Vagina (tissue), 2 donors: ENCODE measurements at regions not wholly inside any gene's neighbourhood (a gene's known extent, or its start where the extent isn't known, plus 50 kb on each side); places are given as distances from the start of the nearest gene placed in this dataset.

ENCODE experiments used
- CTCF ChIP-seq, 3 experiments: fragments of 450-650 bp in 2 of 3; fragments of 200-600 bp in 1 of 3; sonication (generic) in 1 of 3; IDR thresholded peaks; one replicate each; pipeline ENCODE4 v1.5.1; 2017 to 2019; ENCODE audit warnings: antibody characterized with exemption in 3 of 3, mild to moderate bottlenecking in 2 of 3, moderate library complexity in 2 of 3
- POLR2A ChIP-seq, 2 donors: fragments of 450-650 bp; IDR thresholded peaks; one replicate each; pipeline ENCODE4 v1.6.1; 2017; ENCODE audit warnings: antibody characterized with exemption in 2 of 2, mild to moderate bottlenecking in 2 of 2, moderate library complexity in 2 of 2

- no peak for TF ChIP-seq POLR2A (IDR thresholded peaks at IDR 0.05)
- no peak for TF ChIP-seq CTCF (IDR thresholded peaks at IDR 0.05)
Measured at GRCh38 chr21:43343992-43344886, 82.7 kb downstream of the SIK1 start.
